Activated naive CD8-positive, alpha-beta T cell treated with anti-CD3 and anti-CD28 coated beads for 36 hours (primary cell): ENCODE measurements at regions not wholly inside any gene's neighbourhood (a gene's known extent, or its start where the extent isn't known, plus 50 kb on each side); places are given as distances from the start of the nearest gene placed in this dataset.

Experiments
- DNase-seq: peaks from one replicate; pipeline ENCODE4 v3.0.0; 2021
- H3K27ac Mint-ChIP-seq: one replicate; pipeline ENCODE4 v1.8.0; 2022; ENCODE audit warnings: mild to moderate bottlenecking, moderate library complexity, mixed read lengths
- H3K27me3 Mint-ChIP-seq: one replicate; pipeline ENCODE4 v1.8.0; 2022; ENCODE audit warnings: mild to moderate bottlenecking, mixed read lengths
- H3K36me3 Mint-ChIP-seq: one replicate; pipeline ENCODE4 v1.8.0; 2021; ENCODE audit warnings: mild to moderate bottlenecking, mixed read lengths
- H3K4me1 Mint-ChIP-seq: one replicate; pipeline ENCODE4 v1.8.0; 2021; ENCODE audit warnings: mixed read lengths
- H3K4me3 Mint-ChIP-seq: one replicate; pipeline ENCODE4 v1.8.0; 2022; ENCODE audit warnings: mild to moderate bottlenecking, moderate library complexity, mixed read lengths
- H3K9me3 Mint-ChIP-seq: one replicate; pipeline ENCODE4 v1.8.0; 2022; ENCODE audit warnings: mixed read lengths

DNA sequence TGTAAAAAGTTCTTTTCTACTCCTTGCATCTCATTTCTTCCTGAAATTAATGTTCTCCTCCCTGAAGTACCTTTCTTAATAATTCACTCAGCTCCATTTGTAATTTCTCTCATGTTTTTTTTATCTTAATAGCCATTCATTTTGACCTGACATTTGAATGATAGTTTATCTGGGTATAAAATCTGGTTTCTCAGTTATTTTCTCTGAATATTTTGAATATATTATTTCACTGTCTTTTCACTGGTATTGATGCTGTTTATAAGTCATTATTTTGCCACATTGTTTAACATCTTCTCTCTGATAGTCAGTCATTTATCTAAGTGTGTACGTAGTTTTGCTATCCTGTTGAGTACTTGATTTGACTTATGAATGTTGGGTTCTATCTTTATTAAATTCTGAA lies 68.8 kb upstream of the ARHGAP18 start:
- no peak for DNase-seq
- no peaks in the 10 kb centered on the region for H3K4me1 Mint-ChIP-seq
- peaks cover 6% of the 10 kb centered on the region for H3K27me3 Mint-ChIP-seq
- H3K4me3 Mint-ChIP-seq, result no peak overlapping the region
- H3K9me3 Mint-ChIP-seq, result peaks cover 10% of the 10 kb centered on the region
- peaks cover 3% of the 10 kb centered on the region for H3K36me3 Mint-ChIP-seq
- H3K27ac Mint-ChIP-seq, result no peak overlapping the region

DNA sequence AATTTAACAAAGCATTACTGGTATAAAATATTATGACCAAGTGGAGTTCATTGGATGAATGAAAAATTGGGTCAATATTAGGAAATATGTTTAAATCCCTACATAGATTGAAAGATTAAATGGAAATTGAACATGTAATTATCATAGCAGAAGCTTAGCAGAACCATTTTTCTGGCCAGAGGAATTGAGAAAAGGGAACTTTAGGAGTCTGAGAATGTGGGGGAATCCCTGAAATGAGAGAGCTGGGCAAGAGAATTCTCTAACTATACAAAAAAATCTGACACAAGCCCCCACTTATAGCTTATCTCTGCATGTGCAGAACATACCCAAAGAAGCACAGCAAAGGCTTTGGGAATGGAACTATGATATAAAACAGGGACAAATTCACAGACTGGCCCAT lies 67.4 kb upstream of the ARHGAP18 start:
- DNase-seq, result no peak
- H3K27ac Mint-ChIP-seq, result no peak overlapping the region
- H3K36me3 Mint-ChIP-seq, result peaks cover 3% of the 10 kb centered on the region
- H3K4me1 Mint-ChIP-seq, result no peaks in the 10 kb centered on the region
- peaks cover 6% of the 10 kb centered on the region for H3K27me3 Mint-ChIP-seq
- peaks cover 10% of the 10 kb centered on the region for H3K9me3 Mint-ChIP-seq
- H3K4me3 Mint-ChIP-seq, result no peak overlapping the region

DNA sequence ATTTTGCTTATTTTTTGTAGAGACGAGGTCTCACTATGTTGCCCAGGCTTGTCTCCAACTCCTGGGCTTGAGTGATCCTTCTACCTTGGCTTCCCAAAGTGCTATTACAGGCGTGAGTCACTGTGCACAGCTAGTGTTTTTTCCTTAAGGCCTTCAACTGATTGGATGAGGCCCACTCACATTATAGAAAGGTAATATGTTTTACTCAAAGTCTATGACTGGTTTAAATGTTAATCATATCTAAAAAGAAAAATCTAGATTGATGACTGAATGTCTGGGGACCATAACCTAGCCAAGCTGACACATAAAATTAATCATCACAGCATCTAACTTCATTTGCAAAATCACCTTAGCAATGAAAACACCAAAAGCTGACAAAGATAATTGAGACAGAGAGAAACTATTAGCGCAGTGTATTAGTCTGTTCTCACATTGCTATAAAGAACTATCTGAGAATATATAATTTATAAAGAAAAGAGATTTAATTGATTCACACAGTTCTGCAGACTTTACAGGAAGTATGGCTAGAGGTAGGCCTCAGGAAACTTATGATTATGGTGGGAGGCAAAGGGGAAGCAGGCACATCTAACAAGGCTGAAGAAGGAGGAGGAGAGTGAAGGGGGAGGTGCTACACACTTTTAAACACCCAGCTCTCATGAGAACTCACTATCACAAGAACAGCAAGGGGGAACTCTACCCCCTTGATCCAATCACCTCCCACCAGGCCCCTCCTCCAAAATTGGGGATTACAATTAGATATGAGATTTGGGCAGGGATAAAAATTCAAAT lies 66.8 kb upstream of the ARHGAP18 start:
- Mint-ChIP-seq H3K36me3 (peaks cover 3% of the 10 kb centered on the region), H3K27ac (no peak overlapping the region), H3K4me1 (no peaks in the 10 kb centered on the region), H3K4me3 (no peak overlapping the region), H3K9me3 (peaks cover 10% of the 10 kb centered on the region), H3K27me3 (peaks cover 5% of the 10 kb centered on the region)
- DNase-seq, result no peak

DNA sequence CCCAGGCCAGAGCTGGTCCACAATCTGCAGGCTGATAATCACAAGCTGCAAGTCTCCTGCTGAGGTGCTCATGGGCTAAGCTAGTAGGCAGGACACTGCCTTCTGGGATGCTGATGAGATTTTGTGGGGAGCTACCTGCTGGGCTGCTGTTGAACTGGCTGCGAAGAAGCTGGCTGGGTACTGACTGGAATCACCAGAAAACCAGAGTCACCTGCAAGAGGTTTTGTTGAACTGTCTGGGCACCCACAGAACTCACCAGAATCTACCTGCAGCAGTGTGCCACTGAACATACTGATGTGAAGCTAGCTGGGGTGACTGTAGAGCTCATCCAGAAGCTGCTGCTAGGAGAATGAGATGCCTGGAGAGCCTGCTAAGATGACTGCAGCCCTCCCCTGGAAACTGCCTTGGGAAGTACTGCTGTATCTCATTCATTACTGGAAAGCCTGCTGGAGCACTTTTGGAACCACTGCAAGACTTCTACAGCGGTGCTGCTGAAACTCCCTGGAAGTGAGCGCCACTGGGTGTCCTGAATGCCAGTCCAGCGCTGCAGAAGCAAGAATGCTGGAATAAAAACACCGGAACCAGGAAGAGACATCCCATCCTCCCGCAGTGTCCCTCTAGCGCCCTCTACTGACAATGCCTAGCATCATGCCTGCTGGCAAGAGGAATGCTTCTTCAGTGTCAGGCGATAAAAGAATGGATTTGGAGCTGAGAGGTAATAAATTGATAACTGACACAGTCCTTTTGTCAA lies 64.9 kb upstream of the ARHGAP18 start:
- Mint-ChIP-seq H3K27me3 (no peaks in the 10 kb centered on the region), H3K36me3 (peaks cover 3% of the 10 kb centered on the region), H3K4me3 (no peak overlapping the region), H3K27ac (no peak overlapping the region), H3K4me1 (no peaks in the 10 kb centered on the region), H3K9me3 (peaks cover 10% of the 10 kb centered on the region)
- peak; percentile 31 for DNase-seq

DNA sequence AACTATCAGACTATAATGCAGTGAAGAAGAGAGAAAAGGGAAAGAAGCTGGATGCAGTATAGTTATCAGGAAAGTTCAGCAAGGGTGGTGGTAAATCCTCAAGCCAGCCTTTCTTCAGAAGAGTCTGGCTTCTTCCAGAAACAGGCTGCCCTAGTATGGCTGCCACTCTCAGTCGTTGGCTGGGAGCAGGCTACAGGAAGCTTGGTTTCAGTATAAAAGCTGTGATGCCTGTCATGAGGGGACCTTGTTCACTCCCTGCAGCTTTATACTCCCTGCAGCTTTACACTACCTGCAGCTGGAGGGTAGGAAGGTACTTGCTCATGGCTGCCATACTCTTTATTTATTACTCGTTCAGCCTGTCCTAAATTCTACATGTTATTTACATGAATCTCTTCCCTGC lies 63.3 kb upstream of the ARHGAP18 start:
- Mint-ChIP-seq H3K27me3 (no peaks in the 10 kb centered on the region), H3K27ac (no peak overlapping the region), H3K4me3 (no peak overlapping the region), H3K9me3 (peaks cover 4% of the 10 kb centered on the region), H3K36me3 (no peaks in the 10 kb centered on the region), H3K4me1 (no peaks in the 10 kb centered on the region)
- DNase-seq, result no peak

DNA sequence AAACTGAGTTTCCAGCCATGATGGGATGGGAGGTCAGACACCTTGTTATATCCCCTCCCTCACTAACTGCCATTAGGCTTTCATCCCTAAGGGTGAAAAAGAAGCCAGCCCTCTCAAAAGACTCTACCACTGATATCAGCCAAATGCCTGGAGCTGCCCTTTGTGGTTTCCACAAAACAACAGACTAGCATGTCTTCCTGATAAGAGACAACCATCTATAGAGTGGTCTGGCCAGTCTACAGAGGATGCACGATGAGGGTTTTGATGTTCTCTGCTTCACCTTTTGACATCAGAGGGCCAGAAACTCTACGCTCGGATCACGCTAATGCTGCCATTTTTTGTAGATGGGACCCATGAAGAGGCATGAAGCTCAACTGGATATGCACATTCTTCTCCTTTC lies 61.7 kb upstream of the ARHGAP18 start:
- Mint-ChIP-seq H3K9me3 (no peaks in the 10 kb centered on the region), H3K4me3 (no peak overlapping the region), H3K4me1 (peaks cover 7% of the 10 kb centered on the region), H3K27ac (no peak overlapping the region), H3K27me3 (peaks cover 9% of the 10 kb centered on the region), H3K36me3 (no peaks in the 10 kb centered on the region)
- DNase-seq, result no peak

DNA sequence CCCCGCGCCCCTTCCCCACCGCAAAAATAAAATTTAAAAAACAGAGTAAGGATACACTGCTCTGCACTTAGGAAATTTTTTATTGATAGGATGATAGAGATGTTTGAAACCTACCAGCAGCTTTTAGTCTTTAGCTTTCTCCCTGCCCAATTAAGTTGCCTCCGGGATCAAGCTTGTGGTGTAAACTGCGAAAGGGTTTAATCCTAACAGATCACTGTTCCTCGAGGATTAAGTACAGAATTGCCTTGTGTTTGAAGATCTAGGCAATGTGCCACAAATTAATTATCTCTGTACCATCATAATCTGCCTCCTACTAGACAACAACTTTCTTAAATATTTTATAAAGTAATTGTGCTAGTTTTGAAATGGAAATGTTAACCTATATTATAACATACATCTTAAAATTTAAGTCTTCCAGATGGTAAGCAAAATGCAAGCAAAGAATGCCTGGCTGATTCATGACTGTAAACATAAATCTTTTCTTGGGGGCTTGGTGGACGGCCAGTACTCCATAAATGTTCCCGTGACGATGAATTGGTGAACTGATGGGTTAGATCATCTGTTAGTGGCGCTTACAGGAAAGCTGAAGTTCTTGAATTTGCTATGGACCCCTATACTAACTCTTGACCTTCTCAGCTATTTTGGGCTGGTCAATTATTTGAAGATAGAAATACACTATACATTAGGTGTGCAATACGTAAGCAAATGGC lies 58.0 kb upstream of the ARHGAP18 start:
- Mint-ChIP-seq H3K27ac (no peak overlapping the region), H3K36me3 (no peaks in the 10 kb centered on the region), H3K4me1 (peaks cover 9% of the 10 kb centered on the region), H3K27me3 (peaks cover 27% of the 10 kb centered on the region), H3K4me3 (peak overlapping the region; percentile 77), H3K9me3 (no peaks in the 10 kb centered on the region)
- no peak for DNase-seq

DNA sequence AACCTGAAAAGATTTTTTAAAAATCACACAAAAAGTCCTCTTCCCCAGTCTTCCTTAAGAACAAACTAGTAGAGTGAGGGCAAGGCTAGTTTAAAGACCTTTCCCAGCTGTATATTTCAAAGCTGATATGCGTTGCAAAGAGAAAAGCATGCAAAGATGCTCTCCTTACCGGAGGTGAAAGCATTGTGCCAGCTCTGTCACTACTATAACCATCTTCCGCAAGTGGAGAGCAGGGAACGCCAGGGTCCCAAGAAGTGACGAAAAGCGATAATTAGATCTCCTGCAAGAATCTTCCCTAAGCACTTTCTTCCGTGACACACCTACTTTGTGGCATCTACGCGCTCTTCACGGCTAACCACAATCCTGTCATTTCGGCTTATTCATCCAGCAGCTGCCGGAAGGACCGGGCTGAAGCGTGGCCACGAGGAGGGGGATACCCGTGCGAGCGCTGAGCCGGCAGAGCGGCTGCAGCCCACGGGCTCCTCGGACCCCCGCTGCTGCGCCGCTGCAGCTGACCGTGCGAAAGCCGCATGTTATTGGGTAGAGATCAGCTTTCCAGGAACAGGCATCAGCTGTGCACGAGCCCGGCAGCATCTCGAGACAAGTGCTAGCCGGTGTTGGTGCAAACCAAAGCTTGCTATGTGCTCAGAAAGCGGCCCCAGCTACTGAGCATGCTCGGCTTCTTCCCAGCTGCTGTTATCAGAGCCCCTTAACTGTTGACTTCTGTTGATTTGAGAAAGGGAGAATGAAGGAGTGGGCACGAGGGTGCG lies 57.2 kb upstream of the ARHGAP18 start:
- H3K27me3 Mint-ChIP-seq, result peaks cover 28% of the 10 kb centered on the region
- peak overlapping the region; percentile 21 for H3K27ac Mint-ChIP-seq
- H3K4me3 Mint-ChIP-seq, result peak overlapping the region; percentile 77
- H3K9me3 Mint-ChIP-seq, result no peaks in the 10 kb centered on the region
- peaks cover 9% of the 10 kb centered on the region for H3K4me1 Mint-ChIP-seq
- no peaks in the 10 kb centered on the region for H3K36me3 Mint-ChIP-seq
- DNase-seq, result peak; percentile 75

DNA sequence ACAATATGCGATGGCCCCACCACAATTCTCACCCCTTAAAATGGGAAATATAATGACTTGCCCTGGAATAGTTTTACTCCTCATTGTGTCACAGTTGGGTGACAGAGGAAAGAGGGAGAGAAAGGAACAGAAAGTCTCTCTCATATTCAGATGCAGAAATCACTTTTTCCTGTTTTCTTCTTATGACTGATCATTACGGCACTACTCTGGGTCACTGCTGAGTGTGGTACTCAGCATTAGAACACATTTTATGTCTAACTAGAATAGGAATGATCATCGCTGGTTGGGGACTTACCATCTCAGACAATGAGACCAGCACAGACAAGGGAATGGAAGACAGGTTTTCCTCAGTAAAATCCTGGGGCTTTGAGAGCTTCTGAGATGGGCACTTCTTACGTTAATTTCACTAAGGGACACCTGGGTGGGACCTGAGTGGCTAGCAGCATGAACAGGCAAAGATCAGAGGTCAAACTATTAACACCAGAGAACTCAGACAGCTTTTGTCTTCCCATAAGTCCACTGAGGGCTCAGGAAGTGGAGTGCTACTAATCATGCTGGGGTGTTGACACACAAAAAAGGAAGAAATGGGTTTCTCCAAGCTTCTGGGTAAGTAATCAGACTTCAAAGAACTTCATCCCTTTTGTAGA lies 54.9 kb upstream of the ARHGAP18 start:
- Mint-ChIP-seq H3K4me3 (no peak overlapping the region), H3K27ac (no peak overlapping the region), H3K9me3 (no peaks in the 10 kb centered on the region), H3K36me3 (no peaks in the 10 kb centered on the region), H3K4me1 (peaks cover 9% of the 10 kb centered on the region), H3K27me3 (peaks cover 28% of the 10 kb centered on the region)
- DNase-seq, result no peak

DNA sequence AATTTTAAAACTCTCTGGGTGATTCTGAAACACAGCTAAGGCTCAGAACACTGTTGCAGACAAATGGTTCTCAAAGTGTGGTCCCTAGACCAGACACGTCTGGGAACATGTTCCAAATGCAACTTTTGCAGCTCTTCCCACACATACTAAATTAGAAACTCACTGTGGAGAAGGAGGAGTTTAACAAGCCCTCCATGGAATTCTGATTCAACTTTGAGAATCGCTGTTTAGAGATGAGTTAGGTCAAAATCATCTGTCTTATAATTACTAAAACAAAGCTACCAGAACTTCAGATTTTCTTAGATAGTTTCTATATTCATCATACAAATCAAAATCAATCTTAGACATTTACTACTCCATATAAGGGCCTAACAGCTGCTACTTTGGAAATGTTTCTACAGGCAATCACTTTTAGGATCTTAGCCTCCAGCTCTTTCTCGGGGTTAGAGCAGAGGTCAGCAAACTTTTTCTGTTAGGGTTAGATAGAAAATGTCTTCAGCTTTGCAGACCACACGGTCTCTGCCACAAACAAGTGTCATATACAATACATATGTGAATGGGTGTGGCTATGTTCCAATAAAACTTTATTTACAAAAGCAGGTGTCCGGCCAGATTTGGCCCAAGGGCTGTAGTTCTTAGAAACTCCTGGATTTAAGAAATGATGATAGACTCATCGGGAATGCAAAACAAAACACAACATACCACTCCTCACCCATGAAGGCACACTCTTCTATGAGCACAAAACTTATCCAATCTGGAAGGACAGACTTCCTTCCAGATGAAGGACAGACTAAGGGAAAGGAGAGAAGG lies 50.0 kb upstream of the ARHGAP18 start:
- no peaks in the 10 kb centered on the region for H3K9me3 Mint-ChIP-seq

More for the DNA sequence above, 50.0 kb upstream of the ARHGAP18 start:
- H3K4me1 Mint-ChIP-seq, result no peaks in the 10 kb centered on the region
- H3K36me3 Mint-ChIP-seq, result no peaks in the 10 kb centered on the region
- no peak overlapping the region for H3K4me3 Mint-ChIP-seq
- H3K27me3 Mint-ChIP-seq, result peaks cover 10% of the 10 kb centered on the region
- DNase-seq, result no peak
- H3K27ac Mint-ChIP-seq, result no peak overlapping the region
